Body of pancreas (tissue), 4 donors: ENCODE measurements at regions not wholly inside any gene's neighbourhood (a gene's known extent, or its start where the extent isn't known, plus 50 kb on each side); places are given as distances from the start of the nearest gene placed in this dataset.

Source experiments
- POLR2A ChIP-seq, 3 donors: fragments of 450-650 bp; IDR thresholded peaks; one replicate each; pipeline ENCODE4 v1.6.1; 2016; ENCODE audit warnings: antibody characterized with exemption in 3 of 3, mild to moderate bottlenecking in 2 of 3
- TF ChIP-seq, protein P1 (sequence below), 7 experiments: fragments of 450-650 bp in 4 of 7; fragments of 200-600 bp in 3 of 7; sonication (generic) in 3 of 7; IDR thresholded peaks; one replicate each; pipeline ENCODE4 v1.5.1; 2016 to 2019; ENCODE audit warnings: antibody characterized with exemption in 7 of 7

DNA sequence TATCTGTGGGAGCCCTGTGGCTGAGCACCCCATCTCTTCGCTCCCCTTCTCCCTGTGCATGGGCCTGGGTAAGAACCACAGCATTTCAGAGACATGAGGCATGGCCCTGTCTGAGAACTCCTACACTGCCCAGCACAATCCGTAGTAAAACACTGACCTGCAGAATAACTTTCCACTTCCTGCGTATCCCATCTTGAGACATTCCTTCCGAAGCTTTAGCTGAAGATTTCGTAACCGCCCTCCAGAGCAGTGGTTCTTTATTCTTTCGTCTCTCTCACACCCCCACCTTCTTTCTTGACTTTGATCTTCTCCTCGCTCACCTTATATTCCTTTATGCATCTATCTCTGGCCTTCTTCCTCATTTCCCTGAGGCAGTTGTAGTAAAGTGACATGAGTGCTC is 381.1 kb downstream of the HRH4 start:
- TF ChIP-seq, protein P1, sequence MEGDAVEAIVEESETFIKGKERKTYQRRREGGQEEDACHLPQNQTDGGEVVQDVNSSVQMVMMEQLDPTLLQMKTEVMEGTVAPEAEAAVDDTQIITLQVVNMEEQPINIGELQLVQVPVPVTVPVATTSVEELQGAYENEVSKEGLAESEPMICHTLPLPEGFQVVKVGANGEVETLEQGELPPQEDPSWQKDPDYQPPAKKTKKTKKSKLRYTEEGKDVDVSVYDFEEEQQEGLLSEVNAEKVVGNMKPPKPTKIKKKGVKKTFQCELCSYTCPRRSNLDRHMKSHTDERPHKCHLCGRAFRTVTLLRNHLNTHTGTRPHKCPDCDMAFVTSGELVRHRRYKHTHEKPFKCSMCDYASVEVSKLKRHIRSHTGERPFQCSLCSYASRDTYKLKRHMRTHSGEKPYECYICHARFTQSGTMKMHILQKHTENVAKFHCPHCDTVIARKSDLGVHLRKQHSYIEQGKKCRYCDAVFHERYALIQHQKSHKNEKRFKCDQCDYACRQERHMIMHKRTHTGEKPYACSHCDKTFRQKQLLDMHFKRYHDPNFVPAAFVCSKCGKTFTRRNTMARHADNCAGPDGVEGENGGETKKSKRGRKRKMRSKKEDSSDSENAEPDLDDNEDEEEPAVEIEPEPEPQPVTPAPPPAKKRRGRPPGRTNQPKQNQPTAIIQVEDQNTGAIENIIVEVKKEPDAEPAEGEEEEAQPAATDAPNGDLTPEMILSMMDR (IDR thresholded peaks at IDR 0.05), result no peak
- no peak for TF ChIP-seq POLR2A (IDR thresholded peaks at IDR 0.05)
